ENCODE measurements at regions not wholly inside any gene's neighbourhood (a gene's known extent, or its start where the extent isn't known, plus 50 kb on each side); places are given as distances from the start of the nearest gene placed in this dataset.

DNA sequence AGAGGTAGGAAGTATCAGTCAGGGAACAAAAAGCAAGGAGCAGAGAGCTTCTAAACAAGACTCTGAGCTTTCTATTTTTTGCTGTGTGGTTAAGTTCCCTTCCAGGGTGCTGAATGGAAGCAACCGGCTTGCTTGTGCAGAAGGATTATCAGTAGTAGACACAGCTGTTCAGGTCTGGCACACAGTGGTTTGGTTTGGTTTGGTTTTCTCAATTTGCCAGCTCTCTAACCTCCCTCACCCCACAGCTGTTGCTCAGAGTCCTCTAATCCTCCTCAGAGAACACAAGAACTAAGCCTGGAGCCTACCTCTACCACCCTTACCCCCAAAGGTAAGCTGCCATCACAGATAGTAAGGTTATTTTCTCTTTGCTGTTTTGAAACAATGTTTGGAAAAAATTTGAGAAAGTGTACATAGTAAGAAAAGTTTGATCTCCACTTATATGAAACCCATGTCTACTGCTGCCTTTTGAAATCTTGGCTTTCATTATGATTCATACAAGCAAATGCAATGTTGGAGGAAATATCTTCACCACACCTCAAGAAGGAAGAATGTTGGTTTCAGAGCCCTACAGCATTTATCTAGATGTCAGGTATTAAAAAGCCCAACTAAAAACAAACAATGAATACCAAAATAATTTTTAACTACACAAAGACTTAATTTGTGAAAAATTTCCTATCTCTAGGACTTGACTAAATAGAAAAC is 255.3 kb downstream of the NR4A2 start:
- no peak overlapping the region for H3K27ac ChIP-seq (ENCODE audit: low read depth, low read length)
- no peaks in the 10 kb centered on the region for H3K27me3 ChIP-seq (ENCODE audit: control insufficient read depth, insufficient read depth, low read length)
- no peak overlapping the region for H3K4me3 ChIP-seq (ENCODE audit: low read depth, low read length)
- peaks cover 2% of the 10 kb centered on the region for H3K9me3 ChIP-seq (ENCODE audit: control insufficient read depth, insufficient read depth, low read length)
- H3K36me3 ChIP-seq (ENCODE audit: control insufficient read depth, insufficient read depth, low read length): no peaks in the 10 kb centered on the region
- no CpG with 5 or more reads among the region's 1 CpG for WGBS (ENCODE audit: insufficient coverage)
- no peak for DNase-seq (ENCODE audit: low read depth in 4 of 6, low spot score in 6 of 6)
- no peaks in the 10 kb centered on the region for H3K4me1 ChIP-seq (ENCODE audit: control insufficient read depth, insufficient read depth, low read length)

DNA sequence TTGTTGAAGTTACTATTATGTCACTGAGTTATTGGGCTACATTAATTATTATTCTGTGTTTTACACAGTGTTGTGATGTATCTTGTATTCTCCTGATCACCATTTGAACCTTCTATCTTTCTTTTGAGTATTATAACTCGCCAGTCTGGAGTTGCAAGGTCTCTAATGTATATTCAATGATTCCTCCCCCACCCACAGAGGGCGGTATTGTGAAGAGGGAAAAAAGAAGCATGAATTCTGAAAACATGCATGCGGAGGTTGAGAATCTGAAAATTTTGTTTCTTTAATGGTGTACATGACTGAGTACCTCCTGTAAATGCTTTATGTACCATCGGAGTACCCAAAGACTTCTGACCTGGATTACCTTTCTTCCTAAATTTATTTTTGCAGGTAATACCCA is 266.6 kb downstream of the NR4A2 start:
- Histone ChIP-seq H3K4me3 (ENCODE audit: low read depth, low read length) (no peak overlapping the region), H3K9me3 (ENCODE audit: control insufficient read depth, insufficient read depth, low read length) (no peaks in the 10 kb centered on the region), H3K36me3 (ENCODE audit: control insufficient read depth, insufficient read depth, low read length) (no peaks in the 10 kb centered on the region), H3K27me3 (ENCODE audit: control insufficient read depth, insufficient read depth, low read length) (no peaks in the 10 kb centered on the region), H3K27ac (ENCODE audit: low read depth, low read length) (no peak overlapping the region), H3K4me1 (ENCODE audit: control insufficient read depth, insufficient read depth, low read length) (no peaks in the 10 kb centered on the region)
- 67% methylated on average over 1 of the region's 4 CpGs for WGBS (ENCODE audit: insufficient coverage)
- no peak for DNase-seq (ENCODE audit: low read depth in 4 of 6, low spot score in 6 of 6)

DNA sequence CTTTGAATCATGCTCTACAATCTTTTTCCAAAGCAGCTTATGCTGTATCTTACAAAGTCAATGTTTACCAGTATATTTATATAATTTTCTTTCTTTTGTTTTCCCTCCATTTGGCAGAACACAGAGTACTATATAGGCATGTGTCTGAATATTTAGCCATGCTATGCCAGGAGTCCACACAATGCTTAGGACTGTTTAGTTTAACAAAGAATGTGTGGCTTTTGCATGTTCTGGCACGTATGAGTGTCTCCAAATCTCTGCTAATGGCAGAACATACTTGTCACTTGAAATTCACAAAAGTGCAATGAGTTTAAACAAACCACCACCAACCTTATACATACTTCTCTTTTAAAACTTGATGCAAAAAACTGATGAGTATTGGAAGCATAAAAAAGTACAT is 268.0 kb downstream of the NR4A2 start:
- H3K9me3 ChIP-seq (ENCODE audit: control insufficient read depth, insufficient read depth, low read length): no peaks in the 10 kb centered on the region

DNA sequence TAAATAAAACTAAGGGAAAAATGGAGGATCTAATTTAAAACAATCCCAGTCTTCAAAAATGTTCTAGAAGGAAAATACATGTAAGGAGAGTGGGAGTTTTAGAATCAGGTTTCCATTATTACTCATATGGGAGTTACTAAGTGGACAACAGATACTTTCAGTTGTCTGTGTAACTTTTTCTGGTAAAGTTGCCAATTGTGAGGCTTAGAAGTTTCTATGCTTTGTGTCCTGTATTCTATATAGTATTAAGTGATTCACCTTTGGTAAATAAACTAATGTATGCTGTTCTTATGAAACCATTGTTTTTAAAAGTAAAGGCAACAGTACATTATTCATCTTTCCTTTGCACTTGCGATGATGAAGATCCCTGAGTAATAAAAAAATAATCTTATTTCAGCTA is 274.9 kb downstream of the NR4A2 start:
- Histone ChIP-seq H3K27ac (ENCODE audit: low read depth, low read length) (no peak overlapping the region), H3K27me3 (ENCODE audit: control insufficient read depth, insufficient read depth, low read length) (no peaks in the 10 kb centered on the region), H3K36me3 (ENCODE audit: control insufficient read depth, insufficient read depth, low read length) (no peaks in the 10 kb centered on the region), H3K9me3 (ENCODE audit: control insufficient read depth, insufficient read depth, low read length) (no peaks in the 10 kb centered on the region), H3K4me3 (ENCODE audit: low read depth, low read length) (no peak overlapping the region), H3K4me1 (ENCODE audit: control insufficient read depth, insufficient read depth, low read length) (no peaks in the 10 kb centered on the region)
- no peak for DNase-seq (ENCODE audit: low read depth in 4 of 6, low spot score in 6 of 6)
- no CpG with 5 or more reads among the region's 1 CpG for WGBS (ENCODE audit: insufficient coverage)

More for the DNA sequence above, 268.0 kb downstream of the NR4A2 start:
- peak in 1 of 6 donors; percentile 25 for DNase-seq (ENCODE audit: low read depth in 4 of 6, low spot score in 6 of 6)
- H3K27ac ChIP-seq (ENCODE audit: low read depth, low read length): no peak overlapping the region
- no peaks in the 10 kb centered on the region for H3K36me3 ChIP-seq (ENCODE audit: control insufficient read depth, insufficient read depth, low read length)
- no peak overlapping the region for H3K4me3 ChIP-seq (ENCODE audit: low read depth, low read length)
- no peaks in the 10 kb centered on the region for H3K4me1 ChIP-seq (ENCODE audit: control insufficient read depth, insufficient read depth, low read length)
- WGBS (ENCODE audit: insufficient coverage): no CpG with 5 or more reads among the region's 1 CpG
- H3K27me3 ChIP-seq (ENCODE audit: control insufficient read depth, insufficient read depth, low read length): no peaks in the 10 kb centered on the region

DNA sequence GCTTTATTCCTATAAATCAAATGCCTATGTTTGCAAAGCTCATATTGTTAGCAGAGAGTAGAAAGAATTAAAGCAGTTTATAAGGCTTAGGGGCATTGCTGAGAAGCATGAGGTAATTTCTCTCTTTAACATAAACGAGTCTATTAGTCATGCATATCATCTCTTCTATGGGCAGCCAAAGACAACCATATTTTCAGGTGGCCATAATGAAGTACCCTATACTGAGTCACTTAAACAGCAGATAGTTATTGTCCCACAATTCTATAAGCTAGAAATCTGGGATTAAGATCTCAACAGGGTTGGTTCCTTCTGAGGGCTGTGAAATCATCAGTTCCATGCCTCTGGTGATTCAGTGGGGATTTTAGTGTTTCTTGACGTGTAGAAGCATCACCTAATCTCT is 277.5 kb downstream of the NR4A2 start:
- H3K9me3 ChIP-seq (ENCODE audit: control insufficient read depth, insufficient read depth, low read length): no peaks in the 10 kb centered on the region
- H3K36me3 ChIP-seq (ENCODE audit: control insufficient read depth, insufficient read depth, low read length): no peaks in the 10 kb centered on the region
- no peaks in the 10 kb centered on the region for H3K4me1 ChIP-seq (ENCODE audit: control insufficient read depth, insufficient read depth, low read length)
- no peak overlapping the region for H3K4me3 ChIP-seq (ENCODE audit: low read depth, low read length)
- no peaks in the 10 kb centered on the region for H3K27me3 ChIP-seq (ENCODE audit: control insufficient read depth, insufficient read depth, low read length)
- no peak overlapping the region for H3K27ac ChIP-seq (ENCODE audit: low read depth, low read length)
- no CpG with 5 or more reads among the region's 2 CpGs for WGBS (ENCODE audit: insufficient coverage)
- DNase-seq (ENCODE audit: low read depth in 4 of 6, low spot score in 6 of 6): no peak

DNA sequence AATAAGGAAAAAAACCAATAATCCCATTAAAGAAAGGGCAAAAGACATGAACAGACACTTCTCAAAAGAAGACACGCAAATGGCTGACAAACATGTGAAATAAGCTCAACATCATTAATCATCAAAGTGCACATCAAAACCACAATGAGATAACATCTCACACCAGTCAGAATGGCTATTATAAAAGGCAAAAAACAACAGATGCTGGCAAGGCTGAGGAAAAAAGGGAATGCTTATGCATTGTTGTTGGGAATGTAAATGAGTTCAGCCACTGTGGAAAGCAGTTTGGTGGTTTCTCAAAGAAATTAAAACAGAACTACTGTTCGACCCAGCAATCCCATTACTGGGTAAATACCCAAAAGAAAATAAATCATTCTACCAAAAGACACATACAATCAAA is 285.6 kb downstream of the NR4A2 start:
- Histone ChIP-seq H3K4me3 (ENCODE audit: low read depth, low read length) (no peak overlapping the region), H3K36me3 (ENCODE audit: control insufficient read depth, insufficient read depth, low read length) (no peaks in the 10 kb centered on the region), H3K27ac (ENCODE audit: low read depth, low read length) (no peak overlapping the region), H3K27me3 (ENCODE audit: control insufficient read depth, insufficient read depth, low read length) (no peaks in the 10 kb centered on the region), H3K4me1 (ENCODE audit: control insufficient read depth, insufficient read depth, low read length) (no peaks in the 10 kb centered on the region), H3K9me3 (ENCODE audit: control insufficient read depth, insufficient read depth, low read length) (peaks cover 1% of the 10 kb centered on the region)
- WGBS (ENCODE audit: insufficient coverage): no CpG with 5 or more reads among the region's 2 CpGs
- DNase-seq (ENCODE audit: low read depth in 4 of 6, low spot score in 6 of 6): no peak

DNA sequence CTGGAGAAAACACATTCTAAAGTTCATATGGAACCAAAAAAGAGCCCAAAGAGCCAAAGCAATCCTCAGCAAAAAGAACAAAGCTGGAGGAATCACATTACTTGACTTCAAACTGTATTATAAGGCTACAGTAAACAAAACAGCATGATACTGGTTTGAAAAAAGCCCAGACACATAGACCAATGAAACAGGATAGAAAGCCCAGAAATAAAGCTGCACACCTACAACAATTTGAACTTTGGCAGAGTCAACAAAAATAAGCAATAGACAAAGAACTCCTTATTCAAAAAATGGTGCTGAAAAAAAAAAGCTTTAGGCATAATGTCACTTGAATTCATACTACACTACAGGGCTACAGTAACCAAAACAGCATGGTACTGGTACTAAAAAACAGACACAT is 289.6 kb downstream of the NR4A2 start:
- Histone ChIP-seq H3K27ac (ENCODE audit: low read depth, low read length) (no peak overlapping the region), H3K36me3 (ENCODE audit: control insufficient read depth, insufficient read depth, low read length) (no peaks in the 10 kb centered on the region), H3K4me1 (ENCODE audit: control insufficient read depth, insufficient read depth, low read length) (no peaks in the 10 kb centered on the region), H3K4me3 (ENCODE audit: low read depth, low read length) (no peak overlapping the region), H3K27me3 (ENCODE audit: control insufficient read depth, insufficient read depth, low read length) (no peaks in the 10 kb centered on the region), H3K9me3 (ENCODE audit: control insufficient read depth, insufficient read depth, low read length) (peaks cover 1% of the 10 kb centered on the region)
- DNase-seq (ENCODE audit: low read depth in 4 of 6, low spot score in 6 of 6): no peak

DNA sequence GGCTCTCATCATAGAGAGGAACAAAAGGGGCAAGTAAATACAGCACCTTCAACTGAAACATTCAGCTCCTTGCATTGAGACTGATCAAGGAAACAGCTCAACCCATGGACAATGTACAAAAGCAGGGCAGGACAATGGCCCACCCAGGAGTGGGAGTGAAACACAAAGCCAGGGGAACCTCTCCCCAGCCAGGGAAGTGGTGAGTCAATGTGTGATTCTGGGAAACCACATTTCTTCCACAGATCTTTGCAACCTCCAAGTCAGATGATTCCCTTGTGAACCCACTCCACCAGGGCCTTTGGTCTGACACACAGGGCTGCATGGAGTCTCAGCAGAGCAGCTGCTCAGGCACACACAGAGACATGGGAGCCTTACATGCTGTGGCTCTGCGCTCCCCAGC is 294.5 kb downstream of the NR4A2 start:
- 100% methylated on average over 1 of the region's 1 CpG for WGBS (ENCODE audit: insufficient coverage)
- no peak for DNase-seq (ENCODE audit: low read depth in 4 of 6, low spot score in 6 of 6)
- no peaks in the 10 kb centered on the region for H3K4me1 ChIP-seq (ENCODE audit: control insufficient read depth, insufficient read depth, low read length)
- no peak overlapping the region for H3K4me3 ChIP-seq (ENCODE audit: low read depth, low read length)
- peaks cover under 1% of the 10 kb centered on the region for H3K9me3 ChIP-seq (ENCODE audit: control insufficient read depth, insufficient read depth, low read length)
- H3K36me3 ChIP-seq (ENCODE audit: control insufficient read depth, insufficient read depth, low read length): no peaks in the 10 kb centered on the region
- H3K27ac ChIP-seq (ENCODE audit: low read depth, low read length): no peak overlapping the region
- no peaks in the 10 kb centered on the region for H3K27me3 ChIP-seq (ENCODE audit: control insufficient read depth, insufficient read depth, low read length)

DNA sequence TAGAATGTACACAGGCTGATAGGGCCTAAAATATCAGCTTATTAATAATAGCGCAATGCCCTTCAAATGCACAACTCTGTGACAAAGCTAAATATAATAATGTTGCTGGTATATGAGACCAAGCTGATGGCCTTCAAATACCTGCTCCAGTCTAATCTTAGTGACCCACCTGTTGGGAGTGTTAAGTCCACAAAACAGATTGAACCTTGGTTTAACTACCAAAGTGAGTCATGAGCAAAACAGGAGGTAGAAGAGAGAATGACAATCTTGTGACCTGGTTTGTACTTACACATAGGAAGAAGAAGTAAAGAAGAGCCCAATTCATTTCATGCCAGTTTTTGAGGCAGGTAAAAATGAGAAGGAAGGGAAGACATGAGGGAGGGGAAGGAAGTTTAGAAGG is 295.0 kb downstream of the NR4A2 start:
- Histone ChIP-seq H3K27ac (ENCODE audit: low read depth, low read length) (no peak overlapping the region), H3K4me3 (ENCODE audit: low read depth, low read length) (no peak overlapping the region), H3K36me3 (ENCODE audit: control insufficient read depth, insufficient read depth, low read length) (no peaks in the 10 kb centered on the region), H3K27me3 (ENCODE audit: control insufficient read depth, insufficient read depth, low read length) (no peaks in the 10 kb centered on the region), H3K4me1 (ENCODE audit: control insufficient read depth, insufficient read depth, low read length) (no peaks in the 10 kb centered on the region), H3K9me3 (ENCODE audit: control insufficient read depth, insufficient read depth, low read length) (no peaks in the 10 kb centered on the region)
- no peak for DNase-seq (ENCODE audit: low read depth in 4 of 6, low spot score in 6 of 6)
- no CpG with 5 or more reads among the region's 1 CpG for WGBS (ENCODE audit: insufficient coverage)

DNA sequence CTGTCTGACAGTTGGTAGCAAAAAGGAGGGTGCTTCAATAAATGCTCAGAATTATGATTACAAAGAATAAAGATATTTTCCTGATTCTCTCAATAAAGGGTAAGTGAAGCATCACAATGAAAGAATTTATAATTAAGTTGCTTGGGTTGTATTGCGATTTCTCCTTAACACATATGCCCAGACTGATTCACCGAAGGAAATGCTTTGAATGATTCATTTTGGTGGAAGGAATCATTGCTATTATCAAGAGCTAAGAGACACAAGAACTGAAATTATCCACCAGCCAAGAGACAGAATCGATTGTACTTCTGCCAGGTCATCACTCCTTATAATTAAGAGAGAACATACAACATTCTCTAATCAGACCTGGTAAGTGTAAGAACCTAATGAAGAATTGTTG is 301.4 kb downstream of the NR4A2 start:
- H3K9me3 ChIP-seq (ENCODE audit: control insufficient read depth, insufficient read depth, low read length): no peaks in the 10 kb centered on the region
- no peaks in the 10 kb centered on the region for H3K4me1 ChIP-seq (ENCODE audit: control insufficient read depth, insufficient read depth, low read length)
- no peak for DNase-seq (ENCODE audit: low read depth in 4 of 6, low spot score in 6 of 6)
- WGBS (ENCODE audit: insufficient coverage): no CpG with 5 or more reads among the region's 3 CpGs
- no peaks in the 10 kb centered on the region for H3K36me3 ChIP-seq (ENCODE audit: control insufficient read depth, insufficient read depth, low read length)
- no peak overlapping the region for H3K27ac ChIP-seq (ENCODE audit: low read depth, low read length)
- no peak overlapping the region for H3K4me3 ChIP-seq (ENCODE audit: low read depth, low read length)
- no peaks in the 10 kb centered on the region for H3K27me3 ChIP-seq (ENCODE audit: control insufficient read depth, insufficient read depth, low read length)
